Thyroid gland (tissue), 4 donors: ENCODE measurements at regions not wholly inside any gene's neighbourhood (a gene's known extent, or its start where the extent isn't known, plus 50 kb on each side); places are given as distances from the start of the nearest gene placed in this dataset.
"Not testable (repeated sequence)": the region's sequence is repeated elsewhere in the genome, so short reads cannot be mapped to it uniquely, and the experiment has no call there.

Experiments used
- DNase-seq, 2 donors: peaks; one replicate each; pipeline ENCODE4 v3.0.0-alpha.2; 2019
- H3K27ac ChIP-seq, 3 donors: fragments of 200-600 bp; sonication (generic); 1 replicate in 2 of 3; 2 replicates in 1 of 3; pipeline ENCODE4 v1.5.1; 2016 to 2019; ENCODE audit warnings: mild to moderate bottlenecking in 1 of 3, moderate library complexity in 1 of 3
- H3K27me3 ChIP-seq: fragments of 200-600 bp; sonication (generic); one replicate; pipeline ENCODE4 v1.5.1; 2019
- H3K36me3 ChIP-seq, 2 donors: fragments of 200-600 bp; sonication (generic); one replicate each; pipeline ENCODE4 v1.5.1; 2016 to 2019
- H3K4me1 ChIP-seq, 2 donors: fragments of 200-600 bp; sonication (generic); one replicate each; pipeline ENCODE4 v1.5.1; 2017 to 2019
- H3K4me3 ChIP-seq, 3 donors: fragments of 200-600 bp; sonication (generic); replicated peaks in 1 of 3; 1 replicate in 2 of 3; 2 replicates in 1 of 3; pipeline ENCODE4 v1.5.1; 2016; ENCODE audit warnings: mild to moderate bottlenecking in 1 of 3
- H3K9me3 ChIP-seq: fragments of 200-600 bp; sonication (generic); one replicate; pipeline ENCODE4 v1.5.1; 2017
- POLR2A ChIP-seq, 2 donors: fragments of 450-650 bp; IDR thresholded peaks; one replicate each; pipeline ENCODE4 v1.6.1; 2017; ENCODE audit warnings: antibody characterized with exemption in 2 of 2, mild to moderate bottlenecking in 2 of 2, moderate library complexity in 1 of 2
- WGBS, 2 donors: methylation state at CpG; one replicate each; pipeline ENCODE4 v1.1.5; 2017; 5-methylcytosine and 5-hydroxymethylcytosine counted together
- intact Hi-C: fragments of 100-400 bp; cut with DNase I; formaldehyde crosslinking; loops from one replicate; pipeline ENCODE4 v1.15.1; 2023
- TF ChIP-seq, protein P1 (sequence below), 6 experiments: fragments of 200-600 bp in 3 of 6; fragments of 450-650 bp in 3 of 6; sonication (generic) in 3 of 6; IDR thresholded peaks; one replicate each; pipeline ENCODE4 v1.5.1; 2016 to 2019; ENCODE audit warnings: antibody characterized with exemption in 6 of 6, mild to moderate bottlenecking in 2 of 6, inconsistent platforms in 1 of 6, moderate library complexity in 1 of 6

DNA sequence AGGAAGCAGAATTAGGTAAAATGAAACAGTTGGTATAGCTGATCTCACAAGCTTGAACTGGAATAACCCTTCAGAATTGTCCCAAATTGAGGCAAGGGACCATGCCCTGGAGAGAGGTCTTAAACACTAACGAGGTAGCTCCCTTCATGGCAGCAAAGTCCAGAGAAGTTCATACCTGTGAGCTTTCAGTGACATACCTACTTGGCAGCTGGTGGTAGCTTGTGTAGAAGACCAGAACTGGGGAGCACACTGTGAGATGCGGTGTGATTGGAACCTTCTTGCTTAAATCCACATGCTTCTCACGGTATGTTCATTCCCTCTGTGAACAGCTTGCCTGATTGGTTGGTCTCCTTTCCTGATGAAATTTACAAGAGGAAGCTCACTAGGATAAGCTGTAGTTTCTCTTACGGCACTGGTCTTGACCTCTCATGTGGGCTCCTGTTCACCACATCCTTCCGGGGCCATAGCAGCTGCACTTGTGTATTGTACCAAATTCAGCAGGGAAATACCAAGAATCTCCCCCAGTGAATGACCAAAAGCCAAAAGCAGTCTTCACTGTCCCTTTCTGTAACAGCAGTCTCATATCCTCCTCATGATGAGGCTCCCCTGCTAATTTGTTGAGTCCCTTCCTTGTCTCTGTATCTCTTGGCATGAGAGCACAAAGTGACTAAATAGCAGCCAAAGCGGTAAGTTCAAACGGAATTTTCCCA is 483.7 kb upstream of the FRG2C start:
- H3K4me3 ChIP-seq = no peak overlapping the region
- 86 to 90% methylated on average over 7 of the region's 7 CpGs for WGBS, 2 donors
- intact Hi-C loops = no loop called here
- H3K9me3 ChIP-seq = no peaks in the 10 kb centered on the region
- H3K36me3 ChIP-seq = no peaks in the 10 kb centered on the region
- DNase-seq = no peak
- no peaks in the 10 kb centered on the region for H3K4me1 ChIP-seq
- TF ChIP-seq, protein P1, sequence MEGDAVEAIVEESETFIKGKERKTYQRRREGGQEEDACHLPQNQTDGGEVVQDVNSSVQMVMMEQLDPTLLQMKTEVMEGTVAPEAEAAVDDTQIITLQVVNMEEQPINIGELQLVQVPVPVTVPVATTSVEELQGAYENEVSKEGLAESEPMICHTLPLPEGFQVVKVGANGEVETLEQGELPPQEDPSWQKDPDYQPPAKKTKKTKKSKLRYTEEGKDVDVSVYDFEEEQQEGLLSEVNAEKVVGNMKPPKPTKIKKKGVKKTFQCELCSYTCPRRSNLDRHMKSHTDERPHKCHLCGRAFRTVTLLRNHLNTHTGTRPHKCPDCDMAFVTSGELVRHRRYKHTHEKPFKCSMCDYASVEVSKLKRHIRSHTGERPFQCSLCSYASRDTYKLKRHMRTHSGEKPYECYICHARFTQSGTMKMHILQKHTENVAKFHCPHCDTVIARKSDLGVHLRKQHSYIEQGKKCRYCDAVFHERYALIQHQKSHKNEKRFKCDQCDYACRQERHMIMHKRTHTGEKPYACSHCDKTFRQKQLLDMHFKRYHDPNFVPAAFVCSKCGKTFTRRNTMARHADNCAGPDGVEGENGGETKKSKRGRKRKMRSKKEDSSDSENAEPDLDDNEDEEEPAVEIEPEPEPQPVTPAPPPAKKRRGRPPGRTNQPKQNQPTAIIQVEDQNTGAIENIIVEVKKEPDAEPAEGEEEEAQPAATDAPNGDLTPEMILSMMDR (IDR thresholded peaks at IDR 0.05) = no peak
- no peak for TF ChIP-seq POLR2A (IDR thresholded peaks at IDR 0.05)
- no peak overlapping the region for H3K27ac ChIP-seq
- no peaks in the 10 kb centered on the region for H3K27me3 ChIP-seq

DNA sequence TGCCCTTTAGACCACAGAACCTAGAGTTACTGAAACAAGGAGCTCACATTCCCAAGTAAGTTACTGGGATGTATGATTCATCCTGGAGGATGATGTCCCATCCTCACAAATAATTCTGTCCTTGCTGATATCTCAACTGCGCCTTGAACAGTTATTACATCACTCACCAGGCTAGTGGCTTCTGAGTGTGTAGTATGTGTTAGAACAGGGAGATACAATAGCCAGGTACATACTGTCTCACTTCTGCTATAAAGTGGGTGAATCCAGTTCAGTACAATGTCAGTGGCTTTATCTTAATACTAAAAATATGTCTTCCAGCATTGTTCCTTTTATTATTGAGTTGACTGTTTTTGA is 483.2 kb upstream of the FRG2C start:
- intact Hi-C loops = no loop called here
- Histone ChIP-seq H3K27me3 (no peaks in the 10 kb centered on the region), H3K36me3 (no peaks in the 10 kb centered on the region), H3K9me3 (no peaks in the 10 kb centered on the region), H3K4me1 (no peaks in the 10 kb centered on the region), H3K4me3 (no peak overlapping the region), H3K27ac (no peak overlapping the region)
- 93 to 95% methylated on average over 1 of the region's 1 CpG for WGBS, 2 donors
- no peak for TF ChIP-seq POLR2A (IDR thresholded peaks at IDR 0.05)
- TF ChIP-seq, protein P1 (IDR thresholded peaks at IDR 0.05) = no peak
- no peak for DNase-seq

DNA sequence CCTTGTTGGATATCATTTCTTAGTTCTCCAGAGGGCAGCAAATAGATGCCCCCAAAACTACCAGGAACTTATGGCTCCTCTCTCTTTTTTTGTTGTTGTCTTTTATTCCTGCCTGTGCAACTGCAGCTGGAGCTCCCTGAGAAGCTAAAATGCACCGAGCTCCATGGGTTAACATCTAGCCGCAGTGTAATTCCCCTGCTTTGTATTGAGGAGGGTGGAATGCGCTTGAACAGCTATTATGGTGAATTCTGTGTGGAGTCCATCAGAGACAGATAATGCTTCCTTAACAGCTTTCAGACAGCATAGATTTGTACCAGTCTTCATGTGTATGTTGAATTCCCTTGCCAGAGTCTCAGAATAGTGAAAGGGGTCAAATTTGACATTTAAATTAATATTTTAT is 475.2 kb upstream of the FRG2C start:
- Histone ChIP-seq H3K27me3 (no peaks in the 10 kb centered on the region), H3K9me3 (no peaks in the 10 kb centered on the region), H3K4me1 (no peaks in the 10 kb centered on the region), H3K36me3 (no peaks in the 10 kb centered on the region), H3K4me3 (no peak overlapping the region), H3K27ac (no peak overlapping the region)
- intact Hi-C loops = no loop called here
- TF ChIP-seq POLR2A (IDR thresholded peaks at IDR 0.05) = no peak
- TF ChIP-seq, protein P1 (IDR thresholded peaks at IDR 0.05) = no peak
- 64 to 65% methylated on average over 3 of the region's 3 CpGs for WGBS, 2 donors
- DNase-seq = no peak

DNA sequence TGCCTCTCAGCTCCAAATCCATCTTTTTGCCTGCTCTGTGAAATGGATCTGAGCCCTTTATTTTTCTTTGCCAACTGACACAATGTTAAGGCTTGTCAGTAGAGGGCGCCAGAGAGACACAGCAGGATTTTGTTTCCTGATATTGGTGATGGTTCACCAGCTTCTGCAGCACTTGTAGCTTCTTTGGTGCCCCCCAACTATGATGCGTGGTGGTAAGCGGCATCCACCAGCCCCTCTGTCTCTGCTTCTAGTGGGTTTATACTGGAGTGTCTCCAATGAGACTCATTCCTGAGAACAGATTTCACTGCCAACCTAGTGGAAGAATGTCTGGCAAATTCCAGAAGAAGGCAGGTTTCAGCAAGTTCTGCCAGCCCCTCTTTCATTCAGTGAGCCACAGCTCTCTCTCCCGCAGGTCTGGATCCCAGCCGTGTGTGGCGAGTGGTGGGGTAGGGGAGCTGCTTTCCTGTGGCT is 471.9 kb upstream of the FRG2C start:
- intact Hi-C loops = no loop called here
- no peak for TF ChIP-seq POLR2A (IDR thresholded peaks at IDR 0.05)
- TF ChIP-seq, protein P1 (IDR thresholded peaks at IDR 0.05) = peak in 5 of 6 experiments; percentile 27 to 65 (median 34)
- Histone ChIP-seq H3K4me1 (no peaks in the 10 kb centered on the region), H3K27me3 (no peaks in the 10 kb centered on the region), H3K36me3 (no peaks in the 10 kb centered on the region), H3K9me3 (no peaks in the 10 kb centered on the region), H3K27ac (no peak overlapping the region), H3K4me3 (no peak overlapping the region)
- DNase-seq = peak; percentile 4 to 5
- WGBS, 2 donors = 54 to 71% methylated on average over 6 of the region's 6 CpGs

DNA sequence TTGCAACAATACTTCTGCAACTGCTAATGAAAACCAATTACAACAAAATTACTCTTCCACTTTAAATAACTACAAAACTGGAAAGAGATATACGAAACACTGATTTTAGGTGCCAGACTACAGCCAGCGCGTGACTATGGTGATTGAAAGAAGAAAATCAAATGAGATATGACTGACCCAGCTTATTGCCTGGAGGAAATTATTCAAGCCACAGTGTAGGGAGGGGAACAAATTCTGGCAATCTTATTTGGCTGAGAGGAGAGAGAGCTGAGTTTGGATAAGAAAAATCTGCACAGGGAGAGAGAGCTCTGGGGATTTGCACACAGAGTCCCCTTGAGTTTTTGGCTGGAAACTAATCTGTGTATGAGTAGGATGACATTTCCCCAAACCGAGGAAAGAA is 470.3 kb upstream of the FRG2C start:
- intact Hi-C loops = no loop called here
- 76 to 79% methylated on average over 4 of the region's 4 CpGs for WGBS, 2 donors
- no peaks in the 10 kb centered on the region for H3K4me1 ChIP-seq
- H3K9me3 ChIP-seq = no peaks in the 10 kb centered on the region
- H3K27ac ChIP-seq = no peak overlapping the region
- no peaks in the 10 kb centered on the region for H3K36me3 ChIP-seq
- no peaks in the 10 kb centered on the region for H3K27me3 ChIP-seq
- H3K4me3 ChIP-seq = no peak overlapping the region
- DNase-seq = no peak
- TF ChIP-seq, protein P1 (IDR thresholded peaks at IDR 0.05) = no peak
- TF ChIP-seq POLR2A (IDR thresholded peaks at IDR 0.05) = no peak

DNA sequence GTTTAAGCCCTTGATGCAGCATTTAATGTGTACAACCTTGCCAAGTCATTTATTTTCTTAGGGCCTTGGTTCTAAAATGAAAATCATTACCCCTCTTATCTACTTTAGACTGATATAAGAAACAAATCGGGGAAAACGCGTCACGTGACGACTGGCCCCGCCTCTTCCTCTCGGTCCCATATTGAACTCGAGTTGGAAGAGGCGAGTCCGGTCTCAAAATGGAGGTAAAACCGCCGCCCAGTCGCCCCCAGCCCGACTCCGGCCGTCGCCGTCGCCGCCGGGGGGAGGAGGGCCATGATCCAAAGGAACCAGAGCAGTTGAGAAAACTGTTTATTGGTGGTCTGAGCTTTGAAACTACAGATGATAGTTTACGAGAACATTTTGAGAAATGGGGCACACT is 449.8 kb upstream of the FRG2C start:
- H3K36me3 ChIP-seq, H3K27me3 ChIP-seq, intact Hi-C loops, DNase-seq, H3K4me1 ChIP-seq, H3K27ac ChIP-seq, H3K9me3 ChIP-seq, H3K4me3 ChIP-seq: not testable (repeated sequence)
- 94 to 95% methylated on average over 22 of the region's 22 CpGs for WGBS, 2 donors
